GM12864 (cell line): ENCODE measurements at regions not wholly inside any gene's neighbourhood (a gene's known extent, or its start where the extent isn't known, plus 50 kb on each side); places are given as distances from the start of the nearest gene placed in this dataset.

ENCODE experiments used
- DNase-seq: peaks from one replicate; pipeline ENCODE4 v3.0.0-alpha.2; 2011; ENCODE audit warnings: low read depth
- H3K4me3 ChIP-seq: 2 replicates; pipeline ENCODE4 v1.5.1; 2011; ENCODE audit warnings: mild to moderate bottlenecking, low read depth, low read length, control low read depth
- TF ChIP-seq, protein P1 (sequence below): IDR thresholded peaks from 2 replicates; pipeline ENCODE4 v1.5.1; 2011; ENCODE audit warnings: low read depth, mild to moderate bottlenecking, moderate library complexity, low read length, control low read depth, inconsistent platforms; ENCODE audit errors: missing control alignments

DNA sequence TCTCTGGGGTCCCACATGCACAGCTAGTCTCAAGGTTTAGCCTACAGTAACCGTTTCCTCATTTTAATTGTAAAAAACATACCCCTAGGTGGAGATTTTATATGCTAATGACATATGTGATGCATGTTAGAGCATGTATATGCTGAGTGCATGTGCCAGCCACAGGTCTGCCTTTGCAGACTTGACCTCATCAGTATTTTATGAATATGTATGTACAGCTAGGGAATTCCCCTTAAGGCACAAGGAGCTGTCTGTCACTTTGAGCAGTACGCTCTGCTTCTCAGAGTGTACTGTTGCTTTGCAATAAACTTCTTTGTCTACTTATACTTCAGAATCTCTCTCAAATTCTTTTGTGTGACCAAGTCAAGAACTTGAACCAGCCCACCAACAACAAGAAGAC, 131.2 kb upstream of the ERBB4 start:
- TF ChIP-seq, protein P1, sequence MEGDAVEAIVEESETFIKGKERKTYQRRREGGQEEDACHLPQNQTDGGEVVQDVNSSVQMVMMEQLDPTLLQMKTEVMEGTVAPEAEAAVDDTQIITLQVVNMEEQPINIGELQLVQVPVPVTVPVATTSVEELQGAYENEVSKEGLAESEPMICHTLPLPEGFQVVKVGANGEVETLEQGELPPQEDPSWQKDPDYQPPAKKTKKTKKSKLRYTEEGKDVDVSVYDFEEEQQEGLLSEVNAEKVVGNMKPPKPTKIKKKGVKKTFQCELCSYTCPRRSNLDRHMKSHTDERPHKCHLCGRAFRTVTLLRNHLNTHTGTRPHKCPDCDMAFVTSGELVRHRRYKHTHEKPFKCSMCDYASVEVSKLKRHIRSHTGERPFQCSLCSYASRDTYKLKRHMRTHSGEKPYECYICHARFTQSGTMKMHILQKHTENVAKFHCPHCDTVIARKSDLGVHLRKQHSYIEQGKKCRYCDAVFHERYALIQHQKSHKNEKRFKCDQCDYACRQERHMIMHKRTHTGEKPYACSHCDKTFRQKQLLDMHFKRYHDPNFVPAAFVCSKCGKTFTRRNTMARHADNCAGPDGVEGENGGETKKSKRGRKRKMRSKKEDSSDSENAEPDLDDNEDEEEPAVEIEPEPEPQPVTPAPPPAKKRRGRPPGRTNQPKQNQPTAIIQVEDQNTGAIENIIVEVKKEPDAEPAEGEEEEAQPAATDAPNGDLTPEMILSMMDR: no peak
- DNase-seq: no peak
- H3K4me3 ChIP-seq: no peak overlapping the region

DNA sequence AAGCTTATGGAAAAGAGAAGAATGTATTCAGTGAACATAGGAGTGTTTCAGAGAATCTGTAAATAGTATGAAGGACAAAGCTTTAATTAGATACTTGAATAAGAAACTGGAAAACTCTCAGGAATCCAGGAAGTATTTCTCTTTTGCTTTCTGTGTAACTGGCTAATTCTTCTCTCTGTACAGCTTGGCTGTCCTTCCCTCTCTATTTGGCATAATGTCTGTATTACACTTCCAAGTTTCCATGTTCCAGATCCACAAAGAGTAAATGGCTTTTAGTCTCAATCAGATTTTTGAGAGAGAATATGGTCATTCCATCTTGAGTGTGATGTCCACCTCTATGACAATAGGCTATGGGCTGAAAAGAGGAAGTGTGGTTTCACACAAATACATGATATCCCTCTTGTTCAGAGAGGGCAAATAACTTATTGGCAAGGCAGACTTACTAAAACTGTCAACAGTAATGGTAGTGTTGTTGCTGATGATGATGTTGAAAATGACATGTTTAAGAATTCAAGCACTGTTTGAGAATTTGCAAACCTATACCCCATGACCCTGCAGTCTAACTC, 129.2 kb upstream of the ERBB4 start:
- DNase-seq: no peak
- H3K4me3 ChIP-seq: no peak overlapping the region
- TF ChIP-seq, protein P1: no peak

DNA sequence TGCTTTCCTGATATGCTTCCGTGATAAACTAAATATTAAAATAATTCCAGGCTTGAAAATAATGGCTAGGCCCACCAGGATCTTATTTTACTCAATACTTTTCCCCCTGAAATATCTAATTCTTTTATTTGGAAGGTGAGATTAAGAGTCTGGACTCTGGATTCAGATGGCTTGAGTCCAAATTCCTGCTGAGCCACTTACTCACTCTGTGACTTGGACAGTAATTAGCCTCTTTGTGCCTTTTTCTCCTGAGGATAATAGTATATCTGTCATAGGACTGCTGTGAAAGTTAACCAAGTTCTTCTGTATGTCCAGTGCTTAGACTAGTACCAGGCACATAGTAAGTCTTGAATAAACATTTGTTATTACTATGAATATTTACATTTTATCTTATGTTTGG, 127.3 kb upstream of the ERBB4 start:
- TF ChIP-seq, protein P1: no peak
- DNase-seq: no peak
- H3K4me3 ChIP-seq: no peak overlapping the region

DNA sequence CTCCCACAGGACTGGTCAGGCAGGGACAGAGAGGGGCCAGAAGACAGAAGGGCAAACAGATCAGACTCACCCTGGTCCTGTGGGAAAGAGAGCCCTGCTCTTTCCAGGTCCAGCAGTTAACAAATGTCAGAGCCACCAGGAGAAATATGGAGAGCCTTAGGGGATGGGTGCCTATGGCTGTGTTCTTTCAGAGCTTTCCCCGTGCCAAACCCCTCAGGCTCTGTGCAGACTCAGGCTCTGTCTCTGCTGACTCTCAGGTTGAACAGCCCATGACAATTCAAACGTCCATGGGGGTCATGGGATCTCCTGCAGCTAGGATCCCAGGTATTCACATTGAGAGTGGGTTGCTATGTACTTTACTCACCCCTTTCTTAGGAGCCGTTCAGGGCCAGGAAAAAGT, 120.8 kb upstream of the ERBB4 start:
- no peak overlapping the region for H3K4me3 ChIP-seq
- TF ChIP-seq, protein P1: no peak
- no peak for DNase-seq

DNA sequence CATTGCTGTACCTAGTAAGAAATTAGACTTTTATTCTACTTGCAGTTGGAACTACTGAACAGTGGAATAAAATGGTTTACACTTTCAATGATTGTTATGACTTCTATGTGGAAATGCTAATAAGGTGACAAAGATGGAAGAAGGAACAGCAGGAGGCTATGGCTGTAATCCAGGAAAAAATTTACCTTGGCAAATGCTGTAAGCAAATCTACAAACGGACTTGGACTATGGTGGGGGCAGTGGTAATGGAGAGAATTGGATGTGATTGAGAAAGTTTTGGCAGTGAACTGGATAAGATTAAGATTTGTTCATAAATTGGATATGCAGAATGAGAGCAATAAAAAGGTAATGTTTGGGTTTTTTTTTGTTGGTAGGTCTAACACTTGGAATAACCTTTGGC, 111.0 kb upstream of the ERBB4 start:
- H3K4me3 ChIP-seq: no peak overlapping the region
- TF ChIP-seq, protein P1: no peak
- DNase-seq: no peak

DNA sequence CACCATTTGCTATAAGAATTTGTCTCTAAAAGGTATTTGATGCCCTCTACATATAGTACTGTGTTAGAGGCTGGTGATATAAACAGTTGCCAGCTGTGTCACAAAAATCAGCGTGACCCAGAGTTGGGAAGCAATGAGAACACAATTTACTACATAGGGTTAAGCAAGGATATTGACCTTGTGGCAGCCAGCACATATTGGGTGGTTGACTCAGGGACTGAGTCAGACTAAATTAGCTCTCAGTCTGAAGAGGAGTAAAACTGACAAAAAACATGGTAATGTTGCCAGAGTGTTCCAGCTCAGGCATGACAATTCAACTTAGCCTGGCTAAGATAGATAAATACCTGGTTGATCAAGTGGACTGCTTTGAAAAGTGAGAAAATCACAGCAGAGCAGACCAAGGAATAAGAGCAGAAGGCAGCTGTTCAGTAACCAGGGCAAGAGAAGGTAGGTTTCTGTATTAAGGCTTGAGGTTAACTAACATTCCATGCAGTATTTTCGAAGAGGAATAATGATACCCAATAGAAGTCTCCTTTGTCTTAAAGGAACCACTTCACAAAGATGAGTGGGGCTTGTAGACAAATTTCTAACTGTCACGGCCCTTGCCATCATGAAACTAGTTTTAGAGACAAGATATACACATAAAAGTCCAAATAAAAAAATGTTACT, 108.2 kb upstream of the ERBB4 start:
- H3K4me3 ChIP-seq: no peak overlapping the region
- no peak for DNase-seq
- TF ChIP-seq, protein P1: no peak
